Panc1 (cell line): ENCODE measurements at regions not wholly inside any gene's neighbourhood (a gene's known extent, or its start where the extent isn't known, plus 50 kb on each side); places are given as distances from the start of the nearest gene placed in this dataset.

ENCODE experiments used
- POLR2AphosphoS5 ChIP-seq: IDR thresholded peaks from 2 replicates; pipeline ENCODE4 v1.6.1; 2012; ENCODE audit warnings: mild to moderate bottlenecking, low read depth, low read length, moderate library complexity
- TF ChIP-seq, protein P1 (sequence below): fragments of 450-650 bp; IDR thresholded peaks from 2 replicates; pipeline ENCODE4 v1.5.1; 2017; ENCODE audit warnings: mild to moderate bottlenecking

DNA sequence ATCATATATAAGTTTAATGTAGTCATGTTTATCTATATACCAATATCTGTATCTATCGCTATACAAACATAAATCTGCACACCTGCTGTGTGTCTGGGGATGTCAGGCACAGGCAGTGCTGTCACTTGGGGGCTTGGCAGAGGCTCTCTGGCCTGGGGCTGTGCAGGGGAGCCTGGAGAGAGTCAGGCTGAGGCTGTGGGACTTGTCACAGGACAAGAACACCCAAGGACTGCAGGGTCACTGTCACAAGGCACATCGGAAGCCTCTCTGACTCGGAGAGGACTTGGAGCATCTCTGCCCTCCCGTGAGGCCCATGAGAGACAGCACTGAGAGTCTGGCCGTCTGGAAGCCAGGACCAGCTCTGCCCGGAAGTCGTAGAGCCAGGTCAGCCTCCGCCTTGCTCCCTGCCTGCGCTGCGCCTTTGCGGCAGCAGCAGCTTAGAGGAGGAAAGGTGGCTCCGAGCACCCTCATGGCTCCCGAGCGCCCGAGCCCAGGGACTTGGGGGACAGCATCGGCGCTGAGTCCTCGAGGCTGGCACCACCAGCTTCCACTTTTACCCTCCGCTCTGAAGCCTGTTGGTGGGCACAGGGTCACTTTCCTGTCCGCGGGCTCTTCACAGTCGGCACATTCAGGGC lies 280.3 kb downstream of the NDUFA10 start:
- TF ChIP-seq, protein P1, sequence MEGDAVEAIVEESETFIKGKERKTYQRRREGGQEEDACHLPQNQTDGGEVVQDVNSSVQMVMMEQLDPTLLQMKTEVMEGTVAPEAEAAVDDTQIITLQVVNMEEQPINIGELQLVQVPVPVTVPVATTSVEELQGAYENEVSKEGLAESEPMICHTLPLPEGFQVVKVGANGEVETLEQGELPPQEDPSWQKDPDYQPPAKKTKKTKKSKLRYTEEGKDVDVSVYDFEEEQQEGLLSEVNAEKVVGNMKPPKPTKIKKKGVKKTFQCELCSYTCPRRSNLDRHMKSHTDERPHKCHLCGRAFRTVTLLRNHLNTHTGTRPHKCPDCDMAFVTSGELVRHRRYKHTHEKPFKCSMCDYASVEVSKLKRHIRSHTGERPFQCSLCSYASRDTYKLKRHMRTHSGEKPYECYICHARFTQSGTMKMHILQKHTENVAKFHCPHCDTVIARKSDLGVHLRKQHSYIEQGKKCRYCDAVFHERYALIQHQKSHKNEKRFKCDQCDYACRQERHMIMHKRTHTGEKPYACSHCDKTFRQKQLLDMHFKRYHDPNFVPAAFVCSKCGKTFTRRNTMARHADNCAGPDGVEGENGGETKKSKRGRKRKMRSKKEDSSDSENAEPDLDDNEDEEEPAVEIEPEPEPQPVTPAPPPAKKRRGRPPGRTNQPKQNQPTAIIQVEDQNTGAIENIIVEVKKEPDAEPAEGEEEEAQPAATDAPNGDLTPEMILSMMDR, result no peak
- TF ChIP-seq POLR2AphosphoS5, result no peak
